GM18858 (cell line): ENCODE measurements at regions not wholly inside any gene's neighbourhood (a gene's known extent, or its start where the extent isn't known, plus 50 kb on each side); places are given as distances from the start of the nearest gene placed in this dataset.
"Not testable (repeated sequence)": the region's sequence is repeated elsewhere in the genome, so short reads cannot be mapped to it uniquely, and the experiment has no call there.

ENCODE experiments used
- ATAC-seq: cut with Tn5 transposase; IDR thresholded peaks from one replicate; pipeline ENCODE4 v1.9.1; 2021; ENCODE audit not compliant: unreplicated experiment

GRCh38 chr9:81032831-81033230, 656.5 kb downstream of the TLE1 start:
- ATAC-seq: no peak

- no peak for ATAC-seq
Measured at GRCh38 chr9:81032030-81032572, 657.2 kb downstream of the TLE1 start.

- ATAC-seq: no peak
Measured at GRCh38 chr9:81031422-81032029, 657.8 kb downstream of the TLE1 start.

GRCh38 chr9:81030027-81030426, 659.3 kb downstream of the TLE1 start:
- no peak for ATAC-seq

- ATAC-seq: no peak
Measured at GRCh38 chr9:81028504-81028903, 660.8 kb downstream of the TLE1 start.

GRCh38 chr9:81022177-81022576, 667.2 kb downstream of the TLE1 start:
- no peak for ATAC-seq

- ATAC-seq: not testable (repeated sequence)
Measured at GRCh38 chr9:81014945-81015344, 674.4 kb downstream of the TLE1 start.

- not testable (repeated sequence) for ATAC-seq
Measured at GRCh38 chr9:81013191-81013590, 676.2 kb downstream of the TLE1 start.

- ATAC-seq: no peak
Measured at GRCh38 chr9:81002906-81003305, 686.4 kb downstream of the TLE1 start.

- no peak for ATAC-seq
Measured at GRCh38 chr9:81002242-81002641, 687.1 kb downstream of the TLE1 start.

- ATAC-seq: no peak
Measured at GRCh38 chr9:80995759-80996158, 693.6 kb downstream of the TLE1 start.

- no peak for ATAC-seq
Measured at GRCh38 chr9:80994892-80995291, 694.5 kb downstream of the TLE1 start.

- not testable (repeated sequence) for ATAC-seq
Measured at GRCh38 chr9:80985595-80985994, 703.8 kb downstream of the TLE1 start.

- no peak for ATAC-seq
Measured at GRCh38 chr9:80976403-80976802, 712.9 kb downstream of the TLE1 start.

GRCh38 chr9:80970377-80970776, 719.0 kb downstream of the TLE1 start:
- ATAC-seq: not testable (repeated sequence)

GRCh38 chr9:80968611-80969010, 720.7 kb downstream of the TLE1 start:
- ATAC-seq: no peak

GRCh38 chr9:80964914-80965313, 724.4 kb downstream of the TLE1 start:
- ATAC-seq: no peak

GRCh38 chr9:80964374-80964773, 725.0 kb downstream of the TLE1 start:
- no peak for ATAC-seq

GRCh38 chr9:80957801-80958200, 731.5 kb downstream of the TLE1 start:
- no peak for ATAC-seq

- ATAC-seq: no peak
Measured at GRCh38 chr9:80954521-80954920, 734.8 kb downstream of the TLE1 start.

- ATAC-seq: no peak
Measured at GRCh38 chr9:80952363-80952922, 736.9 kb downstream of the TLE1 start.

GRCh38 chr9:80951675-80952074, 737.7 kb downstream of the TLE1 start:
- ATAC-seq: no peak

GRCh38 chr9:80948876-80949275, 740.5 kb downstream of the TLE1 start:
- ATAC-seq: no peak
